RWPE1 (cell line): ENCODE measurements at regions not wholly inside any gene's neighbourhood (a gene's known extent, or its start where the extent isn't known, plus 50 kb on each side); places are given as distances from the start of the nearest gene placed in this dataset.
A peak's percentile ranks its signal among the peaks of the same experiment; 100 is the strongest.

ENCODE experiments used
- CTCF ChIA-PET: fragments of 350-600 bp; sonication (Branson Sonifier 250); formaldehyde crosslinking; extraction: SDS; loops from one replicate; lab custom pipeline; 2021; lab: Yijun Ruan, JAX
- POLR2A ChIA-PET: fragments of 400-600 bp; formaldehyde crosslinking; extraction: SDS; loops from one replicate; lab custom pipeline; 2020; ENCODE audit warnings: antibody characterized with exemption; ENCODE audit not compliant: low non-redundant PET; lab: Yijun Ruan, JAX
- DNase-seq: peaks from one replicate; pipeline ENCODE4 v3.0.0; 2012; ENCODE audit warnings: low spot score
- H3K27ac ChIP-seq: fragments of 450-650 bp; 2 replicates; pipeline ENCODE4 v1.5.1; 2017
- TF ChIP-seq, protein P1 (sequence below): fragments of 450-650 bp; conservative IDR thresholded peaks from 2 replicates; pipeline ENCODE4 v1.5.1; 2017; ENCODE audit warnings: low read depth, mild to moderate bottlenecking

DNA sequence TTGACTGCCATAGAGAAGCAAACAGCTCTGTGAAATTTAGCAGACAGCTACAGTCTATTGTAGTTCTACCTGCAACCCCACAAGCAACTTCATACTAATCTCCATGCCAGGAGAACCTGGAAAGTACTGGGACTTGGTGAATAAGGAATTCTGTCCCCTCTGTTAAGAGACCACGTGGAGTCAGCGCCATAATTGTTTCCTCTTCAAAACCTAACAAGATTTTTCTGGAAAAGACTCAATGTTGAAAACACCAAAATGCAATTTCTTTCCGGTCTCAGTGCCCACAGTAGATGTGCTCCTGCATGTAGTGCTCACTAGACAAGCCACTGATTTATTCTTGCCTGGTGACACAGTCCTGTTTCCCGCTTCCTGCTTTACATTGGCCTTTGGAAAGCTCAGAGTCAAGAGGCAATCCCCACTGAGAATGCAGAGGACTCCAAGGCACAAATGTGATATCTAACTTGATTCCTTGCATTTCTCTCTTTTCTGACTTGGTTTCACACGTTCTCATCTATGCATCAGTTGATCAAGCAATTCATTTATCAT, 268.3 kb downstream of the HIVEP2 start:
- DNase-seq = no peak
- CTCF ChIA-PET = no interaction called here
- no peak overlapping the region for H3K27ac ChIP-seq
- POLR2A ChIA-PET = no interaction called here
- TF ChIP-seq, protein P1, sequence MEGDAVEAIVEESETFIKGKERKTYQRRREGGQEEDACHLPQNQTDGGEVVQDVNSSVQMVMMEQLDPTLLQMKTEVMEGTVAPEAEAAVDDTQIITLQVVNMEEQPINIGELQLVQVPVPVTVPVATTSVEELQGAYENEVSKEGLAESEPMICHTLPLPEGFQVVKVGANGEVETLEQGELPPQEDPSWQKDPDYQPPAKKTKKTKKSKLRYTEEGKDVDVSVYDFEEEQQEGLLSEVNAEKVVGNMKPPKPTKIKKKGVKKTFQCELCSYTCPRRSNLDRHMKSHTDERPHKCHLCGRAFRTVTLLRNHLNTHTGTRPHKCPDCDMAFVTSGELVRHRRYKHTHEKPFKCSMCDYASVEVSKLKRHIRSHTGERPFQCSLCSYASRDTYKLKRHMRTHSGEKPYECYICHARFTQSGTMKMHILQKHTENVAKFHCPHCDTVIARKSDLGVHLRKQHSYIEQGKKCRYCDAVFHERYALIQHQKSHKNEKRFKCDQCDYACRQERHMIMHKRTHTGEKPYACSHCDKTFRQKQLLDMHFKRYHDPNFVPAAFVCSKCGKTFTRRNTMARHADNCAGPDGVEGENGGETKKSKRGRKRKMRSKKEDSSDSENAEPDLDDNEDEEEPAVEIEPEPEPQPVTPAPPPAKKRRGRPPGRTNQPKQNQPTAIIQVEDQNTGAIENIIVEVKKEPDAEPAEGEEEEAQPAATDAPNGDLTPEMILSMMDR = no peak

DNA sequence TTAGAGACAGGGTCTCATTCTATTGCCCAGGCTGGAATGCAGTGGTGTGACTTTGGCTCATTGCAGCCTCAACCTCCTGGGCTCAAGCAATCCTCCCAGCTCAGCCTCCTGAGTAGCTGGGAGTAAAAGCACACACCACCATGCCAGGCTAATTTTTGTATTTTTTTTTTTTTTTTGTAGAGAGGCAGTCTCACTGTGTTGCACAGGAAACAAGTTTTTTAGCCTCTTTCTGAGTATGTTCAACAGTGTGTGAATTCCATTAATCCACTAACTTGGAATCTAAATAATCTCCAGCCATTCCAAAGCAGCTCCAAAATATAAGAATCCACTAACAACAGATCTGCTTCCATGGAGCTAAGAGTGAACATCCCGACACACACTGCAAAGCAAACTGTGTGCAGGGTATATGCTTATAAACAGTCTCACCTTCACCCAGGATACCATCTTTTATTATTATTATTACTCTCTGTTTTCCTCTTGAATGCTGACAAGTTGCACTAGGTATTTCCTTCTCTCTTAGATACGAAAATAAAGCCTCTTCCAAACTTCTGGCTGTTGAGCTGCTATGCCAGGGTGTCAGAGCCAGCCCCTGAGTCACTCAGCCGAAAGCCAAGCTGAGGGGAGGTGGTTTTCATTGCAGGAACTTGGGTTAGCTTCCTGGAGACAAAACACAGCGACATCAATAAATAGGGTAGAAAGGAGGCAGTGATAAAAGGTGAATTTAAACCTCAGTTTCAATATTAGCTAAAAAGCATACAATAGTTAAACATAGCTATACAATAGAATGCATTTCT, 264.9 kb downstream of the HIVEP2 start:
- H3K27ac ChIP-seq = no peak overlapping the region
- ChIA-PET CTCF (interaction anchor here (0.6 kb wide), 1 partner anchor 75 kb away, joined by 3 read pairs; no protein-coding TSS in a partner anchor), POLR2A (no interaction called here)
- DNase-seq = no peak
- TF ChIP-seq, protein P1 = no peak

DNA sequence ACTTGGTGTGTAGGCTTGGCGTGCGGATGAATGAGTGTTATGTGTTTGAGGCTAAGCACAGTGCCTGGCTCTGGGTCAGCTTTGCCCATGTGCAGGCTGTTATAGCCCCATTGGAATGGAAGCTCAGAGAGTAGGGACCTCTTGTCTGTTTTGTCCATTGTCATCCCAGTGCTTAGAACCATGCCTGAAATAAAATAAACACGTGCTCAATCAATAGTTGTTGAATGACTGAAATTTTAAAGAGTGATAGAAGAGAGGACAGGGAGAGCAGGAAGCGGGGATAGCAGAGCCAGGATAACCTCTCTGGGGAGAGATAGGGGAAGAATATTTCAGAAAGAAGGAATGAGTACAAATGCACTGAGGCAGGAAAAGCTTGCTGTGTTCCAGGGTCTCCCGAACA, 263.9 kb downstream of the HIVEP2 start:
- H3K27ac ChIP-seq = no peak overlapping the region
- TF ChIP-seq, protein P1 = no peak
- DNase-seq = no peak
- POLR2A ChIA-PET = no interaction called here
- CTCF ChIA-PET = interaction anchor here (0.6 to 0.7 kb wide), 2 partner anchors 40 to 1339 kb away, joined by 3 to 9 read pairs; no protein-coding TSS in a partner anchor

DNA sequence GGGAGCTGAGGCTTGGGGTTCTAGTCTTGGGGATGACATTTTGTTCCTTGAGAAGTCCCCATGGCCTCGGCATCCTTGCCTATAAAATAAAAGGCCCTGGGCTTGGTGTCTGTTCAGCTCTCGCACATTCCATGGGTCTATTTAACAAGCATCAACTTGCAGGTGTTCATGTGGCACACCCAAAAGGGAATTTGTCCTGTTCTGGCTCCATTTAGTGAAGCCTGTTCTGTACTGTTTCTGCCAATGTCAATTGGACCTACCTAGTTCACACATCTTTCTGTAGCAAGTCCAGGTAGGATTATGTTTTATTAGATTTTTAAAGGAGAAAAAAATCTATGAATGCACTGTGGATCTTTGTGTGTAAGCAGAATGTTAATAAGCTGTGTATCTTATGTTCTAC, 262.0 kb downstream of the HIVEP2 start:
- POLR2A ChIA-PET = no interaction called here
- CTCF ChIA-PET = interaction anchor here (0.7 kb wide), 1 partner anchor 52 kb away, joined by 3 read pairs; no protein-coding TSS in a partner anchor
- DNase-seq = peak; percentile 27
- H3K27ac ChIP-seq = no peak overlapping the region
- TF ChIP-seq, protein P1 = no peak

DNA sequence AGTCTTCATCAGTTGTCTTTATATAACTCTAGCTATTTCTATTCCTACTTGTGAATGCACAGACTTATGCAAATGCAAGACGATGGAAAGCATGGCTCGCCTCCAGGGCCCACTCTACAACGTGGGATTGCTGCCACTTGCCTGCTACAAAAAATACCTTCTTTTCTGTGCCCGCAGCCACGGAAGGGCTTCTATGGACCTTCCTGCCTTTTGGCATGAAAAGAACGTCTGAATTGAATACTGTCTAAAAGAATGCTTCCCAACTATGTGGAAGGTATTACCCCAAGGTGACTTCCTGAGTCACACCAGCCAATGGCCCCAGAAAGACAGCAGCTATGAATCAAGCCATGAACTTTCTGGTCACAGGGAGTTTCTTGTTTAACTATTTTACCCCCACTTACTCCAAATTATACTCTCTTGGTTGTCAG, 261.2 kb downstream of the HIVEP2 start:
- TF ChIP-seq, protein P1 = no peak
- ChIA-PET POLR2A (no interaction called here), CTCF (no interaction called here)
- DNase-seq = no peak
- H3K27ac ChIP-seq = no peak overlapping the region

DNA sequence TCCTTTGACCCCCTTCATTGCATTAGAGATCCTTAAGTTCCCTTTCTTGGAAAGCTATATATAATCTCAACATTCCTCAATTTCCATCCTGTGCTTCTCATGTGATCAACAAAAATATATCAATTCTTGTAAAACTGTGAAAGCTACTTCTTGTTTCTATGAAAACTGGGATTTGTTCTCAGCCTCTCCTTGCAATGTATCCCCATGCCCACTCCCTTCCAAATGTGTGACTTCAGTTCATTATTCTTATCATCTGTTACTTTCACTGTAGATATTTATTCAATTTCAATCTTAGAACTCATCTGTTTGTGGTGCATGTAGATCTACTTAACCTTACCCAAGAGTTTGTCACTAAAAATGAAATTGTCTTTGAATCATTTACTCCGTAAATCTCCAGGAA, 260.6 kb downstream of the HIVEP2 start:
- CTCF ChIA-PET = no interaction called here
- H3K27ac ChIP-seq = no peak overlapping the region
- TF ChIP-seq, protein P1 = no peak
- POLR2A ChIA-PET = no interaction called here
- DNase-seq = no peak
